Endodermal cell (in vitro differentiated cells): ENCODE measurements at regions not wholly inside any gene's neighbourhood (a gene's known extent, or its start where the extent isn't known, plus 50 kb on each side); places are given as distances from the start of the nearest gene placed in this dataset.

ENCODE experiments used
- DNase-seq: peaks from one replicate; pipeline ENCODE4 v3.0.0-alpha.2; 2017
- H3K27ac ChIP-seq: 2 replicates; pipeline ENCODE4 v1.5.1; 2013; ENCODE audit warnings: mild to moderate bottlenecking, low read depth, low read length, moderate library complexity
- H3K27me3 ChIP-seq: 2 replicates; pipeline ENCODE4 v1.6.1; 2013; ENCODE audit warnings: mild to moderate bottlenecking, low read length, moderate library complexity; ENCODE audit not compliant: insufficient read depth, control insufficient read depth, poor library complexity, severe bottlenecking
- H3K36me3 ChIP-seq: 2 replicates; pipeline ENCODE4 v1.7.0; 2013; ENCODE audit warnings: mild to moderate bottlenecking, low read length, moderate library complexity; ENCODE audit not compliant: control insufficient read depth, insufficient read depth
- H3K4me1 ChIP-seq: one replicate; pipeline ENCODE4 v1.7.0; 2013; ENCODE audit warnings: low read length; ENCODE audit not compliant: control insufficient read depth, insufficient read depth
- H3K4me3 ChIP-seq: 2 replicates; pipeline ENCODE4 v1.5.1; 2013; ENCODE audit warnings: mild to moderate bottlenecking, low read length, moderate library complexity
- H3K9ac ChIP-seq: 2 replicates; pipeline ENCODE4 v1.6.1; 2013; ENCODE audit warnings: mild to moderate bottlenecking, low read length, moderate library complexity; ENCODE audit not compliant: poor library complexity, severe bottlenecking; ENCODE audit errors: extremely low read depth
- H3K9me3 ChIP-seq: 2 replicates; pipeline ENCODE4 v1.6.1; 2013; ENCODE audit warnings: mild to moderate bottlenecking, low read length, moderate library complexity; ENCODE audit not compliant: control insufficient read depth
- H3K27ac Mint-ChIP-seq: 2 replicates; pipeline ENCODE4 v1.8.0; 2020; ENCODE audit warnings: mixed read lengths
- H3K27me3 Mint-ChIP-seq: 2 replicates; pipeline ENCODE4 v1.8.0; 2021; ENCODE audit warnings: mild to moderate bottlenecking, mixed read lengths; ENCODE audit not compliant: insufficient read depth
- H3K36me3 Mint-ChIP-seq: 2 replicates; pipeline ENCODE4 v1.8.0; 2020; ENCODE audit warnings: low read depth, mixed read lengths
- H3K4me1 Mint-ChIP-seq: 2 replicates; pipeline ENCODE4 v1.8.0; 2020; ENCODE audit warnings: mixed read lengths
- H3K4me3 Mint-ChIP-seq: 2 replicates; pipeline ENCODE4 v1.8.0; 2020; ENCODE audit warnings: mild to moderate bottlenecking, moderate library complexity, mixed read lengths
- H3K9me3 Mint-ChIP-seq: 2 replicates; pipeline ENCODE4 v1.8.0; 2020; ENCODE audit warnings: mild to moderate bottlenecking, mixed read lengths
- CTCF ChIP-seq: fragments of 200-600 bp; sonication (generic); conservative IDR thresholded peaks from 2 replicates; pipeline ENCODE4 v1.5.0; 2021; ENCODE audit warnings: antibody characterized with exemption, mild to moderate bottlenecking
- WGBS, 2 experiments: methylation state at CpG; one replicate each; pipeline versions ENCODE4 v1.1.5 to v1.1.7; 2013; ENCODE audit warnings: missing lambda C conversion rate in 2 of 2, mixed read lengths in 1 of 2; ENCODE audit not compliant: insufficient coverage in 1 of 2, insufficient read length in 1 of 2; 5-methylcytosine and 5-hydroxymethylcytosine counted together

GRCh38 chr2:56030901-56031300 is 107.3 kb upstream of the EFEMP1 start:
- Histone ChIP-seq H3K27ac (no peak overlapping the region), H3K4me1 (no peaks in the 10 kb centered on the region), H3K4me3 (no peak overlapping the region), H3K36me3 (no peaks in the 10 kb centered on the region), H3K9ac (no peak overlapping the region), H3K27me3 (no peaks in the 10 kb centered on the region), H3K9me3 (no peaks in the 10 kb centered on the region)
- Mint-ChIP-seq H3K4me1 (no peaks in the 10 kb centered on the region), H3K36me3 (no peaks in the 10 kb centered on the region), H3K9me3 (no peaks in the 10 kb centered on the region), H3K4me3 (no peak overlapping the region), H3K27ac (no peak overlapping the region), H3K27me3 (peaks cover 4% of the 10 kb centered on the region)
- TF ChIP-seq CTCF = no peak
- WGBS, 2 experiments = 89 to 94% methylated on average over 5 of the region's 5 CpGs
- no peak for DNase-seq

- TF ChIP-seq CTCF = no peak
- no peak overlapping the region for H3K9ac ChIP-seq
- DNase-seq = no peak
- H3K9me3 Mint-ChIP-seq = no peaks in the 10 kb centered on the region
- H3K27ac Mint-ChIP-seq = no peak overlapping the region
- no peak overlapping the region for H3K4me3 Mint-ChIP-seq
- no peak overlapping the region for H3K27ac ChIP-seq
- H3K9me3 ChIP-seq = no peaks in the 10 kb centered on the region
- no peaks in the 10 kb centered on the region for H3K36me3 ChIP-seq
- H3K27me3 Mint-ChIP-seq = peaks cover 4% of the 10 kb centered on the region
- H3K4me1 ChIP-seq = no peaks in the 10 kb centered on the region
- 94% methylated on average over 3 of the region's 3 CpGs; no CpG with 5 or more reads in 1 of the 2 experiments for WGBS, 2 experiments
- no peaks in the 10 kb centered on the region for H3K4me1 Mint-ChIP-seq
- H3K27me3 ChIP-seq = no peaks in the 10 kb centered on the region
- H3K4me3 ChIP-seq = no peak overlapping the region
- no peaks in the 10 kb centered on the region for H3K36me3 Mint-ChIP-seq
These were observed 110.7 kb upstream of the EFEMP1 start for GRCh38 chr2:56034258-56034657.

GRCh38 chr2:56040189-56040588 is 116.6 kb upstream of the EFEMP1 start:
- Histone ChIP-seq H3K27ac (no peak overlapping the region), H3K9me3 (no peaks in the 10 kb centered on the region), H3K9ac (no peak overlapping the region), H3K4me3 (no peak overlapping the region), H3K27me3 (no peaks in the 10 kb centered on the region), H3K36me3 (no peaks in the 10 kb centered on the region), H3K4me1 (no peaks in the 10 kb centered on the region)
- no peak overlapping the region for H3K4me3 Mint-ChIP-seq
- no peaks in the 10 kb centered on the region for H3K9me3 Mint-ChIP-seq
- H3K27ac Mint-ChIP-seq = no peak overlapping the region
- no peaks in the 10 kb centered on the region for H3K36me3 Mint-ChIP-seq
- 81 to 89% methylated on average over 2 to 3 of the region's 3 CpGs for WGBS, 2 experiments
- no peak for DNase-seq
- H3K27me3 Mint-ChIP-seq = peaks cover 2% of the 10 kb centered on the region
- no peaks in the 10 kb centered on the region for H3K4me1 Mint-ChIP-seq
- no peak for TF ChIP-seq CTCF
